AG04450 (cell line): ENCODE measurements at regions not wholly inside any gene's neighbourhood (a gene's known extent, or its start where the extent isn't known, plus 50 kb on each side); places are given as distances from the start of the nearest gene placed in this dataset.

ENCODE experiments used
- CTCF ChIA-PET: fragments of 300-600, 350-600 bp; formaldehyde crosslinking; extraction: SDS; loops from one replicate; lab custom pipeline; 2022; ENCODE audit warnings: antibody characterized with exemption, inconsistent platforms; lab: Charles Lee
- POLR2A ChIA-PET: fragments of 350-600 bp; formaldehyde crosslinking; extraction: SDS; loops from one replicate; lab custom pipeline; 2021; ENCODE audit warnings: antibody characterized with exemption, inconsistent platforms; lab: Yijun Ruan, JAX
- DNase-seq: peaks from one replicate; pipeline ENCODE4 v3.0.0-alpha.2; 2011; ENCODE audit warnings: low read depth, low spot score
- H3K27ac ChIP-seq: one replicate; pipeline ENCODE4 v1.5.1; 2012; ENCODE audit warnings: low read depth, low read length, control low read depth
- H3K27me3 ChIP-seq: one replicate; pipeline ENCODE4 v1.6.0; 2012; ENCODE audit warnings: low read length; ENCODE audit not compliant: control insufficient read depth, insufficient read depth
- H3K4me3 ChIP-seq: 2 replicates; pipeline ENCODE4 v1.5.1; 2011; ENCODE audit warnings: mild to moderate bottlenecking, low read depth, low read length, control low read depth
- H3K9me3 ChIP-seq: 2 replicates; pipeline ENCODE4 v1.5.1; 2012; ENCODE audit warnings: low read length; ENCODE audit not compliant: control insufficient read depth, insufficient read depth
- CTCF ChIP-seq: IDR thresholded peaks from 2 replicates; pipeline ENCODE4 v1.5.1; 2011; ENCODE audit warnings: low read depth, low read length, control low read depth, inconsistent platforms

GRCh38 chr2:195413422-195413821, 243.6 kb upstream of the SLC39A10 start:
- ChIA-PET POLR2A (no interaction called here), CTCF (interaction anchor here (0.7 kb wide), 1 partner anchor 247 kb away, joined by 3 read pairs; no protein-coding TSS in a partner anchor)
- no peak overlapping the region for H3K27ac ChIP-seq
- DNase-seq = peak; percentile 30
- H3K4me3 ChIP-seq = no peak overlapping the region
- no peaks in the 10 kb centered on the region for H3K27me3 ChIP-seq
- TF ChIP-seq CTCF = no peak
- peaks cover 3% of the 10 kb centered on the region for H3K9me3 ChIP-seq

- Histone ChIP-seq H3K27ac (no peak overlapping the region), H3K4me3 (no peak overlapping the region), H3K27me3 (no peaks in the 10 kb centered on the region), H3K9me3 (peaks cover 3% of the 10 kb centered on the region)
- TF ChIP-seq CTCF = no peak
- ChIA-PET POLR2A (no interaction called here), CTCF (no interaction called here)
- no peak for DNase-seq
Measured at GRCh38 chr2:195411219-195411687, 245.8 kb upstream of the SLC39A10 start.

GRCh38 chr2:195410074-195410671, 246.9 kb upstream of the SLC39A10 start:
- Histone ChIP-seq H3K4me3 (no peak overlapping the region), H3K27ac (no peak overlapping the region), H3K27me3 (no peaks in the 10 kb centered on the region), H3K9me3 (peaks cover 3% of the 10 kb centered on the region)
- POLR2A ChIA-PET = no interaction called here
- CTCF ChIA-PET = interaction anchor here (0.8 to 1.6 kb wide), 3 partner anchors 91 to 250 kb away, joined by 3 to 5 read pairs (median 5); partner anchors contain the start of gene SLC39A10
- DNase-seq = no peak
- TF ChIP-seq CTCF = no peak

- Histone ChIP-seq H3K27ac (no peak overlapping the region), H3K27me3 (no peaks in the 10 kb centered on the region), H3K9me3 (peaks cover 3% of the 10 kb centered on the region), H3K4me3 (no peak overlapping the region)
- no peak for DNase-seq
- no peak for TF ChIP-seq CTCF
- POLR2A ChIA-PET = no interaction called here
- CTCF ChIA-PET = interaction anchor here (1.3 to 1.6 kb wide), 2 partner anchors 248 to 251 kb away, joined by 5 read pairs; partner anchors contain the start of gene SLC39A10
Measured at GRCh38 chr2:195408811-195409210, 248.2 kb upstream of the SLC39A10 start.

GRCh38 chr2:195408196-195408595, 248.8 kb upstream of the SLC39A10 start:
- TF ChIP-seq CTCF = no peak
- Histone ChIP-seq H3K9me3 (peaks cover 3% of the 10 kb centered on the region), H3K4me3 (no peak overlapping the region), H3K27ac (no peak overlapping the region), H3K27me3 (no peaks in the 10 kb centered on the region)
- ChIA-PET CTCF (no interaction called here), POLR2A (no interaction called here)
- DNase-seq = no peak
